D721Med (cell line): ENCODE measurements at regions not wholly inside any gene's neighbourhood (a gene's known extent, or its start where the extent isn't known, plus 50 kb on each side); places are given as distances from the start of the nearest gene placed in this dataset.

Source experiments
- DNase-seq: peaks from one replicate; pipeline ENCODE4 v3.0.0; 2011; ENCODE audit warnings: low spot score; ENCODE audit not compliant: insufficient read length
- FAIRE-seq: peaks from 2 replicates; lab custom pipeline; 2011; peaks lifted over from hg19 to GRCh38; lab: Jason Lieb, UNC
- TF ChIP-seq, protein P1 (sequence below): IDR thresholded peaks from 2 replicates; pipeline ENCODE4 v1.5.1; 2012; ENCODE audit warnings: mild to moderate bottlenecking, control low read depth; ENCODE audit not compliant: insufficient read depth; ENCODE audit errors: missing control alignments

- DNase-seq (no peak), FAIRE-seq (no peak)
- TF ChIP-seq, protein P1, sequence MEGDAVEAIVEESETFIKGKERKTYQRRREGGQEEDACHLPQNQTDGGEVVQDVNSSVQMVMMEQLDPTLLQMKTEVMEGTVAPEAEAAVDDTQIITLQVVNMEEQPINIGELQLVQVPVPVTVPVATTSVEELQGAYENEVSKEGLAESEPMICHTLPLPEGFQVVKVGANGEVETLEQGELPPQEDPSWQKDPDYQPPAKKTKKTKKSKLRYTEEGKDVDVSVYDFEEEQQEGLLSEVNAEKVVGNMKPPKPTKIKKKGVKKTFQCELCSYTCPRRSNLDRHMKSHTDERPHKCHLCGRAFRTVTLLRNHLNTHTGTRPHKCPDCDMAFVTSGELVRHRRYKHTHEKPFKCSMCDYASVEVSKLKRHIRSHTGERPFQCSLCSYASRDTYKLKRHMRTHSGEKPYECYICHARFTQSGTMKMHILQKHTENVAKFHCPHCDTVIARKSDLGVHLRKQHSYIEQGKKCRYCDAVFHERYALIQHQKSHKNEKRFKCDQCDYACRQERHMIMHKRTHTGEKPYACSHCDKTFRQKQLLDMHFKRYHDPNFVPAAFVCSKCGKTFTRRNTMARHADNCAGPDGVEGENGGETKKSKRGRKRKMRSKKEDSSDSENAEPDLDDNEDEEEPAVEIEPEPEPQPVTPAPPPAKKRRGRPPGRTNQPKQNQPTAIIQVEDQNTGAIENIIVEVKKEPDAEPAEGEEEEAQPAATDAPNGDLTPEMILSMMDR: no peak
These were observed 193.3 kb downstream of the LURAP1L start for GRCh38 chr9:12968093-12968492.

DNA sequence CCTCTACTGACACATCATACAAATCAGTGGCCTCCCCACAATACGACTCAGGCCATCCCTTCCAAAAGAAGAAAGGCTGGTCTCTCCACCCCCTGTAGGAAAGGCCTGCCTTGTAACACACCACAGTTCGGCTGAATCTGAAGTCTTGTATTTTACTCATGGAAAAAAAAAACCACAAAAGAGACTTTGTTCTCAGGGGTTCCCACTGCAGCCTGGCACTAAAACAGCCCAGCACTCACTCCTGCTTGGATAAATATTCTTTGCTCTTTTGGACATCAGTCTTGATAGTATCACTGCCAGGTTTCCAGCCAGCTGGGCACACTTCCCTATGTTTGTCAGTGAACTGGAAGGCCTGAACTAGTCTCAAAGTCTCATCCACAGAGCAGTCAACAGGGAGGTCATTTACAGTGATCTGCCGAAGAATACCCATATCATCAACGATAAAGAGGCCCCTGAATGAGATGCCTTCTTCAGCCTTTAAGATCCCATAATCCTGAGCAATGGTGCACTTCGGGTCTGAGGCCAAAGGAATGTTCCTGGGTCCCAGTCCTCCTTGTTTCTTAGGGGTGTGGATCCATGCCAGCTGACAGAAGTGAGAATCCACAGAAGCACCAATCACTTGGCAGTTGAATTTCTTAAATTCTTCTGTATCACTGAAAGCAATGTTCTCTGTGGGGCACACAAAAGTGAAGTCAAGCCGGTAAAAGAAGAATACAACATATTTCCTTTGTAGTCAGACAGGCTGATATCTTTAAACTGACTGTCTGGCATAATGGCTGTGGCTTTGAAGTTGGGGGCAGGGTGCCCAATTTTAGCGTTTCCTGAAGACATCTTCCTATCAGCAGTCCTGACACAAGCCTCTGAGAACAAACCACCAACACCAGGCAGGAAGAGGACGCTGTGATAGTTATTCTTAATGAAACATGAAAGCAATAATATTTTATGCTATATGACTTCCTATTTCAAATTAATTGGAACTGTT, 198.1 kb downstream of the LURAP1L start:
- TF ChIP-seq, protein P1: no peak
- FAIRE-seq (no peak), DNase-seq (no peak)

DNA sequence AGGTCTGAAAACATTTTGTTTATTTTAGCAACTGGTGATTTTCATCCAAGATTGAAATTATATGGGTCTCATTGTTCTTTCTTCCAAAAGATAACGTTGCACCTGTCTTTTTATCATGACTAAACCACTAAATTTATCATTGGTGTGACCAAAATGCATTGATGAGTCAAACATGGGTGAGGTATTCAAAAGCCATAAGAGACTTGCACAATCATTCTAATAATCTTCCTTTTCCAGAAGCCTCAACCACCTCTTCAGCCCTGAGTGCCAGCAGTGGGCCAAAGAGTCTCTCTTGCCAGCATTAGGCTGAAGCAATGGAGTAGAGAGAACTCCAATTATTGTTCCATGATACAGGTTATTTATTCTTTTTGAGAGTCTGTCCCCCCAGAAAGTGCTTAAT, 198.9 kb downstream of the LURAP1L start:
- DNase-seq (no peak), FAIRE-seq (no peak)
- TF ChIP-seq, protein P1: no peak

DNA sequence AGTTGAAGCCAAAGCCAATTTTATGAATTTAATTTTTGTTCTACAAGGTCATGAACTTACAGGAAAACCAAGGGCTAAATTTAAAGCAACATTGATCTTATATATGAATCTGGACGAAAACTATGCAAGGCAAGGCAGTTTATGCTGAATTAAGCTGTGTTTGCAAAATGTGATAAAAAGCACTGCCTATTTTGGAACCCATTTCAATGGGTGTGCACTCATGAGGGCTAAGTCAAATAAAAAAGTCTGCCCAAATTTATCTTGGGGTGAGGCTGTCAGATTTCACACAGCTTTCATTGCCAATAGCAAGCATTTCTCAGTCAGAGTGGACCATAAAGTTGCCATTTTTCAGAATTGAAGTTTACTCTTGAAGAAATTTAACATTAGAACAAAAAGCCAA, 199.9 kb downstream of the LURAP1L start:
- FAIRE-seq (no peak), DNase-seq (no peak)
- TF ChIP-seq, protein P1: no peak

GRCh38 chr9:12975496-12975895, 200.7 kb downstream of the LURAP1L start:
- no peak for FAIRE-seq
- no peak for DNase-seq
- TF ChIP-seq, protein P1: no peak

GRCh38 chr9:12980085-12980851, 205.4 kb downstream of the LURAP1L start:
- no peak for DNase-seq
- TF ChIP-seq, protein P1: no peak
- no peak for FAIRE-seq
